K562 (cell line): ENCODE measurements at regions not wholly inside any gene's neighbourhood (a gene's known extent, or its start where the extent isn't known, plus 50 kb on each side); places are given as distances from the start of the nearest gene placed in this dataset.

Source experiments
- ADNP ChIP-seq: fragments of 200-800 bp; sonication (Bioruptor generic); IDR thresholded peaks from 2 replicates; pipeline ENCODE4 v1.6.1; 2016; ENCODE audit warnings: missing genetic modification characterization, missing compliant biosample characterization
- BACH1 ChIP-seq: fragments of 200-800 bp; sonication (Bioruptor generic); IDR thresholded peaks from 2 replicates; pipeline ENCODE4 v1.6.1; 2016; ENCODE audit warnings: missing genetic modification characterization, missing compliant biosample characterization
- CBX5 ChIP-seq: IDR thresholded peaks from 2 replicates; pipeline ENCODE4 v1.6.1; 2014; ENCODE audit warnings: low read depth, borderline replicate concordance
- CLOCK ChIP-seq: fragments of 250-450 bp; sonication (Bioruptor Pico); IDR thresholded peaks from 2 replicates; pipeline ENCODE4 v1.4.0; 2020; ENCODE audit warnings: mild to moderate bottlenecking, moderate library complexity, borderline replicate concordance
- EP400 ChIP-seq: fragments of 450-650 bp; IDR thresholded peaks from 2 replicates; pipeline ENCODE4 v1.6.1; 2017; ENCODE audit warnings: antibody characterized with exemption, mild to moderate bottlenecking, moderate library complexity
- HDGF ChIP-seq: fragments of 450-650 bp; IDR thresholded peaks from 2 replicates; pipeline ENCODE4 v1.6.1; 2016
- HNRNPH1 ChIP-seq: fragments of 200-400 bp; formaldehyde crosslinking; optimal IDR thresholded peaks from 2 replicates; pipeline ENCODE3; 2017; ENCODE audit warnings: low read depth, mild to moderate bottlenecking, low read length, moderate library complexity
- LARP7 ChIP-seq: fragments of 450-650 bp; IDR thresholded peaks from 2 replicates; pipeline ENCODE4 v1.6.1; 2016
- LEF1 ChIP-seq: fragments of 450-650 bp; IDR thresholded peaks from 2 replicates; pipeline ENCODE4 v1.6.1; 2016; ENCODE audit warnings: mild to moderate bottlenecking
- MIER1 ChIP-seq: fragments of 450-650 bp; IDR thresholded peaks from 2 replicates; pipeline ENCODE4 v1.6.1; 2016; ENCODE audit warnings: antibody characterized with exemption, mild to moderate bottlenecking, low read depth
- NCOA1 ChIP-seq: fragments of 450-650 bp; IDR thresholded peaks from 2 replicates; pipeline ENCODE4 v1.6.1; 2016; ENCODE audit warnings: low read depth
- PBX2 ChIP-seq, 2 experiments: IDR thresholded peaks in 1 of 2; conservative IDR thresholded peaks in 1 of 2; 2 replicates each; pipeline ENCODE4 v1.6.1; 2016; ENCODE audit warnings: low read depth in 2 of 2, mild to moderate bottlenecking in 1 of 2, missing compliant biosample characterization in 1 of 2, missing genetic modification characterization in 1 of 2, moderate library complexity in 1 of 2
- RBFOX2 ChIP-seq: fragments of 200-400 bp; formaldehyde crosslinking; IDR thresholded peaks from 2 replicates; pipeline ENCODE4 v1.6.1; 2017; ENCODE audit warnings: low read depth, mild to moderate bottlenecking, low read length, moderate library complexity
- SAFB2 ChIP-seq: fragments of 200-400 bp; formaldehyde crosslinking; IDR thresholded peaks from 2 replicates; pipeline ENCODE4 v1.6.1; 2018; ENCODE audit warnings: borderline replicate concordance, low read length, low read depth, moderate library complexity; ENCODE audit not compliant: severe bottlenecking
- SREBF2 ChIP-seq: sonication (generic); formaldehyde crosslinking; IDR thresholded peaks from 2 replicates; pipeline ENCODE4 v1.4.0; 2020; ENCODE audit warnings: mild to moderate bottlenecking, missing genetic modification reagents
- TCF7L2 ChIP-seq: fragments of 150-350 bp; IDR thresholded peaks from 2 replicates; pipeline ENCODE4 v1.6.1; 2016; ENCODE audit warnings: low read depth, mild to moderate bottlenecking, low read length, moderate library complexity
- ZBTB43 ChIP-seq: sonication (generic); formaldehyde crosslinking; IDR thresholded peaks from 2 replicates; pipeline ENCODE4 v1.8.0; 2023; ENCODE audit warnings: mild to moderate bottlenecking, missing genetic modification reagents
- ZC3H8 ChIP-seq: fragments of 450-650 bp; IDR thresholded peaks from 2 replicates; pipeline ENCODE4 v1.6.1; 2017
- ZKSCAN3 ChIP-seq: fragments of 250-450 bp; sonication (Bioruptor Pico); IDR thresholded peaks from 2 replicates; pipeline ENCODE4 v1.4.0; 2020
- ZNF184 ChIP-seq: sonication (generic); formaldehyde crosslinking; IDR thresholded peaks from 2 replicates; pipeline ENCODE4 v1.5.0; 2020; ENCODE audit warnings: missing genetic modification reagents
- ZNF408 ChIP-seq: fragments of 250-450 bp; sonication (Bioruptor Pico); IDR thresholded peaks from 2 replicates; pipeline ENCODE4 v1.4.0; 2020; ENCODE audit warnings: low read depth, mild to moderate bottlenecking, moderate library complexity
- ZNF444 ChIP-seq: fragments of 250-450 bp; sonication (Bioruptor Pico); IDR thresholded peaks from 2 replicates; pipeline ENCODE4 v1.4.0; 2020; ENCODE audit warnings: mild to moderate bottlenecking, moderate library complexity
- ZNF445 ChIP-seq: fragments of 250-450 bp; sonication (Bioruptor Pico); IDR thresholded peaks from 2 replicates; pipeline ENCODE4 v1.4.0; 2020; ENCODE audit warnings: low read depth, mild to moderate bottlenecking, moderate library complexity
- ZNF707 ChIP-seq: fragments of 250-450 bp; sonication (Bioruptor Pico); conservative IDR thresholded peaks from 2 replicates; pipeline ENCODE4 v1.8.0; 2022; ENCODE audit warnings: inconsistent platforms, mild to moderate bottlenecking, moderate library complexity

- TF ChIP-seq ZNF707 (no peak), ZNF445 (CRISPR knock-in tag) (no peak), NCOA1 (peak; percentile 83), ZNF184 (CRISPR knock-in tag) (no peak), SAFB2 (no peak), TCF7L2 (no peak), ADNP (no peak), ZBTB43 (CRISPR knock-in tag) (no peak), EP400 (peak; percentile 77), HDGF (no peak), BACH1 (tag) (peak; percentile 100), LEF1 (peak; percentile 83), ZKSCAN3 (CRISPR knock-in tag) (no peak), PBX2 (CRISPR knock-in tag; IDR thresholded peaks at IDR 0.05; ENCODE audit: low read depth) (no peak), PBX2 (tag; conservative IDR thresholded peaks at IDR 0.05; ENCODE audit: low read depth) (peak; percentile 89), MIER1 (no peak), RBFOX2 (no peak), CLOCK (CRISPR knock-in tag) (no peak), ZNF408 (CRISPR knock-in tag) (no peak), CBX5 (no peak), LARP7 (no peak), ZC3H8 (no peak), ZNF444 (CRISPR knock-in tag) (no peak), HNRNPH1 (no peak), SREBF2 (no peak)
Observed at GRCh38 chr10:78255796-78256638, 222.4 kb downstream of the RPS24 start (continued).
